Transverse colon (tissue), 4 donors: ENCODE measurements at regions not wholly inside any gene's neighbourhood (a gene's known extent, or its start where the extent isn't known, plus 50 kb on each side); places are given as distances from the start of the nearest gene placed in this dataset.

Experiments used
- DNase-seq: peaks from one replicate; pipeline ENCODE4 v3.0.0-alpha.2; 2019
- H3K27ac ChIP-seq, 4 donors: fragments of 200-600 bp; sonication (generic); 2 replicates each; pipeline ENCODE4 v1.5.1; 2016 to 2018; ENCODE audit warnings: inconsistent platforms in 4 of 4
- H3K27me3 ChIP-seq: fragments of 200-600 bp; sonication (generic); 2 replicates; pipeline ENCODE4 v1.5.1; 2017; ENCODE audit warnings: inconsistent platforms
- H3K36me3 ChIP-seq, 4 donors: fragments of 200-600 bp; sonication (generic); 2 replicates each; pipeline ENCODE4 v1.5.1; 2017 to 2019; ENCODE audit warnings: inconsistent platforms in 4 of 4
- H3K4me1 ChIP-seq, 4 donors: fragments of 200-600 bp; sonication (generic); 2 replicates each; pipeline ENCODE4 v1.5.1; 2017 to 2020; ENCODE audit warnings: inconsistent platforms in 4 of 4
- H3K4me3 ChIP-seq, 4 donors: fragments of 200-600 bp; sonication (generic); 1 replicate in 1 of 4; 2 replicates in 3 of 4; pipeline versions ENCODE4 v1.5.1 to v1.6.1; 2017 to 2019; ENCODE audit warnings: inconsistent platforms in 4 of 4
- H3K9me3 ChIP-seq, 2 donors: fragments of 200-600 bp; sonication (generic); 2 replicates each; pipeline ENCODE4 v1.5.1; 2017 to 2019; ENCODE audit warnings: inconsistent platforms in 2 of 2
- CTCF ChIP-seq, 5 experiments: fragments of 200-600 bp in 3 of 5; fragments of 450-650 bp in 2 of 5; sonication (generic) in 3 of 5; IDR thresholded peaks; 1 replicate in 2 of 5; 2 replicates in 3 of 5; pipeline ENCODE4 v1.5.1; 2016 to 2017; ENCODE audit warnings: antibody characterized with exemption in 5 of 5, inconsistent platforms in 3 of 5, mild to moderate bottlenecking in 2 of 5, moderate library complexity in 1 of 5
- EP300 ChIP-seq: sonication (generic); formaldehyde crosslinking; IDR thresholded peaks from one replicate; pipeline ENCODE4 v1.6.1; 2017; ENCODE audit warnings: antibody characterized with exemption, low read depth
- POLR2A ChIP-seq: fragments of 450-650 bp; IDR thresholded peaks from one replicate; pipeline ENCODE4 v1.6.1; 2016; ENCODE audit warnings: antibody characterized with exemption, mild to moderate bottlenecking, moderate library complexity
- POLR2AphosphoS5 ChIP-seq, 3 donors: sonication (generic); formaldehyde crosslinking; IDR thresholded peaks; one replicate each; pipeline ENCODE4 v1.6.1; 2016; ENCODE audit warnings: antibody characterized with exemption in 3 of 3
- WGBS, 2 donors: methylation state at CpG; one replicate each; pipeline ENCODE4 v1.1.5; 2018; ENCODE audit warnings: low coverage in 1 of 2; 5-methylcytosine and 5-hydroxymethylcytosine counted together
- in situ Hi-C, 4 donors: fragments of 200-750 bp; cut with MboI; loops; one replicate each; pipeline versions ENCODE4 v1.15.0 to v1.15.1; 2017; ENCODE audit warnings: low sequenced_read_pairs in 3 of 4, low pct_ligation_motif_present in 1 of 4, low pct_unique_long_range_greater_than_20kb in 1 of 4
- intact Hi-C: fragments of 100-400 bp; cut with DNase I; formaldehyde crosslinking; loops from one replicate; pipeline ENCODE4 v1.15.1; 2023; ENCODE audit warnings: low total_unique reads

GRCh38 chr6:141303907-141304306, 828.8 kb upstream of the GJE1 start:
- Histone ChIP-seq H3K4me3 (no peak overlapping the region), H3K27ac (no peak overlapping the region), H3K4me1 (no peaks in the 10 kb centered on the region), H3K9me3 (no peaks in the 10 kb centered on the region), H3K27me3 (no peaks in the 10 kb centered on the region), H3K36me3 (no peaks in the 10 kb centered on the region)
- intact Hi-C loops (no loop called here), in situ Hi-C loops (no loop called here)
- no peak for TF ChIP-seq EP300
- TF ChIP-seq CTCF (IDR thresholded peaks at IDR 0.05) = no peak
- TF ChIP-seq POLR2A = no peak
- TF ChIP-seq POLR2AphosphoS5 (IDR thresholded peaks at IDR 0.05) = no peak
- DNase-seq = no peak
- 78 to 85% methylated on average over 4 to 6 of the region's 6 CpGs for WGBS, 2 donors

- intact Hi-C loops = no loop called here
- Histone ChIP-seq H3K9me3 (no peaks in the 10 kb centered on the region), H3K4me1 (no peaks in the 10 kb centered on the region), H3K36me3 (no peaks in the 10 kb centered on the region), H3K27ac (no peak overlapping the region), H3K4me3 (no peak overlapping the region), H3K27me3 (no peaks in the 10 kb centered on the region)
- no peak for DNase-seq
- WGBS, 2 donors = 78 to 86% methylated on average over 1 of the region's 1 CpG
- no peak for TF ChIP-seq POLR2AphosphoS5 (IDR thresholded peaks at IDR 0.05)
- no peak for TF ChIP-seq CTCF (IDR thresholded peaks at IDR 0.05)
- no peak for TF ChIP-seq POLR2A
- TF ChIP-seq EP300 = no peak
- in situ Hi-C loops = no loop called here
These were observed 830.9 kb upstream of the GJE1 start for GRCh38 chr6:141301779-141302178.

- Histone ChIP-seq H3K4me3 (no peak overlapping the region), H3K36me3 (no peaks in the 10 kb centered on the region), H3K27ac (no peak overlapping the region), H3K27me3 (no peaks in the 10 kb centered on the region), H3K4me1 (no peaks in the 10 kb centered on the region), H3K9me3 (peaks cover 0 to 3% of the 10 kb centered on the region in 2 donors)
- DNase-seq = no peak
- in situ Hi-C loops (no loop called here), intact Hi-C loops (no loop called here)
- no peak for TF ChIP-seq POLR2AphosphoS5 (IDR thresholded peaks at IDR 0.05)
- TF ChIP-seq EP300 = no peak
- TF ChIP-seq POLR2A = no peak
- TF ChIP-seq CTCF (IDR thresholded peaks at IDR 0.05) = no peak
- 73 to 80% methylated on average over 2 to 3 of the region's 3 CpGs for WGBS, 2 donors
These were observed 841.6 kb upstream of the GJE1 start for GRCh38 chr6:141290941-141291721.

GRCh38 chr6:141288947-141289346, 843.8 kb upstream of the GJE1 start:
- H3K9me3 ChIP-seq = peaks cover 0 to 3% of the 10 kb centered on the region in 2 donors
- H3K4me1 ChIP-seq = no peaks in the 10 kb centered on the region
- WGBS, 2 donors = 94% methylated on average over 5 of the region's 5 CpGs; no CpG with 5 or more reads in 1 of the 2 donors
- H3K27me3 ChIP-seq = no peaks in the 10 kb centered on the region
- in situ Hi-C loops (no loop called here), intact Hi-C loops (no loop called here)
- TF ChIP-seq EP300 (no peak), CTCF (IDR thresholded peaks at IDR 0.05) (no peak), POLR2AphosphoS5 (IDR thresholded peaks at IDR 0.05) (no peak), POLR2A (no peak)
- DNase-seq = no peak
- no peak overlapping the region for H3K27ac ChIP-seq
- H3K36me3 ChIP-seq = no peaks in the 10 kb centered on the region
- H3K4me3 ChIP-seq = no peak overlapping the region
